Stimulated activated CD4-positive, alpha-beta T cell treated with anti-CD3 and anti-CD28 coated beads, TNF-alpha, amount 100 ng/mL, for 4 hours (primary cell): ENCODE measurements at regions not wholly inside any gene's neighbourhood (a gene's known extent, or its start where the extent isn't known, plus 50 kb on each side); places are given as distances from the start of the nearest gene placed in this dataset.
"Not testable (repeated sequence)": the region's sequence is repeated elsewhere in the genome, so short reads cannot be mapped to it uniquely, and the experiment has no call there.

Source experiments
- DNase-seq, 3 experiments: peaks; one replicate each; pipeline ENCODE4 v3.0.0-alpha.2; 2020; ENCODE audit warnings: low read depth in 3 of 3

DNA sequence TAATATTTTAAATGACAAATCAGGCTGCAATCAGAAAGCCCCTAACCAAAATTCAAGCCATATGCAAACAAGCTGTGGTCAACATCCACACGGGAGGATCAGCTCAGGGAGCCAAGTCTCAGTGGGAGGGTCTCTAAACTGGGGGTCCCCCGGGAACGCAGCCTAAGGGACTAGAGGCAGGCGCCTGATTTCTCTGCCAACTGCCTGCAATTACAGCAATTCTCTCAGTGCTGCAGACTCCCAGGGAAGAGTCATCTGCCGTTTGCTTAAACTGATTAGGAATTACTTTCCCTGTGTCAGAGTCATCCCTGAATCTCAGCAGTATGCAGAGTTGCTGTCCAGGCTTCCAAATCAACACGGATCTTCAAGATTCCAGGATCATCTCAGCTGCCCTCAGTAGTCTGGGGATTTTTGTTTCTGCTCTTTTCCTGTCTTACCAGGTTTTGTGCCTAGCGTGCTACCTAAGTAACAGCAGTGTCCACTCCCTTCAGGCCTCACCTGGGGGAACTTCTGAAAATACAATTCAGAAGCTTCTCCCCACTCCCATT lies 247.8 kb downstream of the RRAGC start:
- DNase-seq, result no peak

DNA sequence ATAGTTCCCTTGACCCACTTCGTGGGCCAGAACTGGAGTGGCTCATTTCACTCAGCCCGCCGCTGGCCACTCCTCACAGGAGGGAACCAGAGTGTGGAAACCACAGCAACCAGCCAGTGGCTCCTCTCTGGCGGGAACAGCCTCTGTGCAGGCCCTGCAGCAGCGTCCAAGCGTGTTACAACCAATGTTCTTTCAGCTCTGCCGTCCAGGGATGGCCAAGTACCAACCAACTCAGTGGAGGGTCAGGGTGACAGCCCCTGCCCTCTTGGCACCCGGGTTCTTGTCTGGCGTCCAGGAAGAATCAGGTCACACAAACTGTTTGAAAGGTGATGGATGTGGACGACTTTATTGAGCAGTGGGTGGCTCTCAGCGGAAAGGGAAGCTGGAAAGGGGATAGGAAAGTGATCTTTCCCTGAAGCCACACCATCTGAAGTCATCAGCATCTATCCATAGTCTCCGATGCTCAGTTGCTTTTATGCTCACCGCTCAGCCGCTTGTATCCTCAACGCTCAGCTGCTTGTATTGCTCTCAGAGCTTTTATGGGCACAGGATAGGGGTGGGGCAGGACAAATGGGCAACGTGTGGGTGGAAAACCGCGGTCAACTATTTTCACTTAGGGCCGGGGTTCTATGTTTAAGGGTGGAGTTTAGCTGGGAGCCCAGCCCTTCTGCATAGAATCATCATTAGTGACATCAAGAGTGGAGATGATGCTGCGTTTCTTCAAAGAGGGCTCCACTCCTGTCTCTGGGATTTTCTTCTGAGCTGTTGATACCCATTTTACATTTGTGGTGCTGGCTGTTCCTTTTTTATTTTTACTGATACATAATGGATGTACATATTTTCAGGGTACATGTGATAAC lies 250.2 kb downstream of the RRAGC start:
- DNase-seq, result no peak

DNA sequence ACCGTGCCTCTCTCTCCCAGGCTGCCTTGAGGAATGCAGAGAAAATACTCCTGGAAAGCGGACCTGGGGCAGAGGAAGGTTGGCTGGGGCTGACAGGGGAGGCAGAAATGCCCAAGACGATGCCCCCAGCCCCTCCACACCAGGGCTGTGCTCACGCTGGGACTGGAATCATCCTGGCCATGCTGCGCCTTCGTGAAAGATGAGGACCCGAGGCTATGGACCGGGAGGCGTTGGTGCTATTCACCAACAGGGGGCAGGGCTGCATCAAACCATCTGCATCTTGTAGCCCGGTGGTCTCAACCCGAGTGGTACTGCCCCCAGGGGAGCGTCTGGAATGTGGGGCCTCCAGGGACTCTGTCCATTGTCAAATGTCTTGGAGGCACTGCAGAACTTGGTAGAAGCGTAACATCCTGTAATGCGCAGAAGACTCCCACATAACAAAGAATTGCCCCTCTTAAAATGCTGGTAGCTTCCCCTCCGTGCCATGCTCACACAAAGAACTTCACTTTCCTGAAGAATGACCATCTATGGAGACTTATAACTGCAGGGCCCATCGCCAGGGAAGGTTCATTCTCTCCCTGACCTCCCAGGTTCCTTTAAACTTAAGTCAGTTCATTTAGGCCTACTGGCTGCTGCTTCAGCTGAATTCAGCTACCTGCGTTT lies 251.2 kb downstream of the RRAGC start:
- DNase-seq, result no peak

DNA sequence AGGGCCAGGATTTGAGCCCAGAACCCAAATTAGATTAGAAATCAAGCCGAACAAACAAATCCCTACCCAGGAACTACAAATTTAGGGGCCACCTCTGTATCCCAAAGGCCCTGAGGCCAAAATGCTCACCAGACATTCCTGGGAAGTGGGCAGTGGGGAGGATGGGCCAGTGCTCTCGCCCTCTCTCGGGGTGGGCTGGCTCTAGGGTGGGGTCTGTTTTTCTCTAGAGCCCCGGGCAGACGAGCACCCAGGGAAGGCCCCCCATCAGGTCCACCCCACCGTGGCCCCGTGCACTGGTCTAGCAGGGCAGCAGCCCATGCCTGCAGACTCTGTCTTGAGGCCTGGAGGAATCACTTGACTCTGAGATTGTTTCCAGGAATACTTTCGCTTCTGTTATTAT lies 252.0 kb downstream of the RRAGC start:
- DNase-seq, result no peak

DNA sequence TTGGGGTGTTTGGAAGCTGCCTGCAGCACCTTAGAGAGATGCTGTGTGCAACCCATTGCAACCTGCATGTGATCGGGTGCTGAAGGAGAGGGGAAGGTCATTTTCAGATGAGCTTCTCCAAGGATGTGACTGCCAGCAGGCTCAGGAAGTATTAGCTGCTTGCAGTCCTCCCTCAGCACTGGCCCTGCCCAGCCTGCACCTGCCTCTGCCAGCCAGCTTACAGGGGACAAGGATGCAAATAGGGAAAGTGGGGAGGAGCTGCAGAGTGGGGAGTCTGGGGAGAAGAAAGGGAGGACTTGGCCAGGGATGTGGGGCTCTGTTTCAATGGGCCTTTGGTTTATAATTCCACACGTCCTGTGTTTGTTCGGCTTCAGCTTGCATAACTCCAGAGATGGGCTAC lies 254.5 kb downstream of the RRAGC start:
- no peak for DNase-seq

DNA sequence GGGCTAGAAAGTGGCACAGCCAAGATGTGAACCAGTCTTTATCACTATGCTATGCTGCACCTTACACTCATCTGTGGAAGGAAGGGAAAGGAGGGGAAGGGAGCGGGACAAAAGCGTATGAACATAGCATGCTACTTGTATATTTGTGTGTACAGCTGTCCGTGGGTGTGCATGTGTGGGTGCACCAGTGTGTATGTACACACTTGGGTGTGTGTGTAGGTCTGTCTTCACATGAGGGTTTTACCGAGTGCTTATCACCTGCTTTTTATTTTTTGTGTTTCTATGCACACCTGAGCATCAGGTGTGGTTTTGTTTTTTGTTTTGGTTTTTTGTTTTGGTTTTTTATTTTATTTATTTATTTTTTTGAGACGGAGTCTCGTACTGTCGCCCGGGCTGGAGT lies 255.7 kb downstream of the RRAGC start:
- DNase-seq, result no peak

DNA sequence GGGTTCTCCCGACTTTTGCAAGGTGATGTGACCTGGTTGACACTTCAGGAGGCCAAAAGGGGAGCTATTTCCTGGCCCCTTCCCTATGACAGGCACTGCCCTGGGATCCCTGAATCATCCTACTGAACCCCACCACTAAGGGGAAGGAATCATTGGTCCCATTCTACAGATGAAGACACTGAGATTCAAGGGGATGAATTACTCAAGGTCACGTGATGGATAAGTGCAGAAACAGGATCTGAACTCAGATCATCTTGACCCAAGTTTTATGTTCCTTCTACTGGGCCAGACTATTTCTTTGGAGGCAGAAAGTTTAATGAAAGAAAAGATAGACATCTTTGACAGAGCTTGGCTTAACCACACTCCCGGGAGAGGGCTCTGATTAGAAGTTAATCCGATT lies 258.7 kb downstream of the RRAGC start:
- no peak for DNase-seq

DNA sequence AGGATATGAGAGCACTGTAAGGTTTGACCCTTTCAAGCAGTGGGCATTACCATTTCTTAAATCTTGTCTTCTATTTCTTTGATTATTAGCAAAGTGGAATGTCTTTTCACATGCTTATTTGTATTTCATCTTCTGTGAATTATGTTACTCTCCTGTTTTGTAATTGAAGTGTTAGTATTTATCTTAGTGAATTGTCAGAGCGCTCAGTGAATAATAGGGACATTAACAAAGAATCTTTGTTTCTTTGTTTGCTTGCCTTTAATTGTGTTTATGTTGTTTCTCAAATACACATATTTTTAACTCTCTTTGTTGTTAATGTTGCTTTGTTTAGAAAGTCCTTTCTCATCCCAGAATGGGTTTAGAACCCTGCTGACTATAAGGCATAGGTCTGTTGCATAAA lies 259.3 kb downstream of the RRAGC start:
- no peak for DNase-seq

DNA sequence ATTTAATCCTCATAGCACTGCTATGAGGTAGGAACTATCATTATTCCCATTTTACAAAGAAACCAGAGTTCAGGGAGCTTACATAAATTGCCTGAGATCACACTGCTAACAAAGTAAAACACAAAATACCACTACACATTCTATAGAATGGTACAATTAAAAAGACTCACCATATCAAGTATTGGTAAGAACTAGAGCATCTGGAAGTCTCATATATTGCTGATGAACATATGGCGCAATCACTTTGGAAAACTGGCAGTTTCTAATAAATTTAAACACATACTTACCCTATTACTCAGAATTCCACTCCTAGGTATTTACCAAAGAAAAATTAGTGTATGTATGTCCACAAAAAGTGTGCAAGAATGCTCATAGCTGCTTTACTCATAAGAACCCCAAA lies 261.5 kb downstream of the RRAGC start:
- DNase-seq, result no peak

DNA sequence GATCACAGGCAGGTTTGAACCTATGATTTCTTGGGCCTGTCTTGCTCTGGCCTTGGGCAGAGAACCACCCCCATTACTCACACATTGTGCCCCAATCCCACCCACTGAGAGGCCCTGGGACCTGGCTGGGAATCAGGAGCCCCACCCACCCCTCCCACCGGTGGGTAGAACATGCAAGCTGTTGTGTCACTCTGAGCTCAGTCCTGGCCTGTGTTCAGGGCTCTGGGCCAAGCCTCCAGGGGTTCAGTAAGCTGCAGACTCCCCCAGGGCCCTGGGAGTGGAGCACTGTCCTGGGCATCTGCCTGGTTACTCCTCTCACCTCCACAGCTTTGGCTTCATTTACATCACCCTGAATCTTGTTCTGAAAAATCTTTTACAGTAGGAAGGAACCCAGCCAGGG lies 270.5 kb downstream of the RRAGC start:
- no peak for DNase-seq

DNA sequence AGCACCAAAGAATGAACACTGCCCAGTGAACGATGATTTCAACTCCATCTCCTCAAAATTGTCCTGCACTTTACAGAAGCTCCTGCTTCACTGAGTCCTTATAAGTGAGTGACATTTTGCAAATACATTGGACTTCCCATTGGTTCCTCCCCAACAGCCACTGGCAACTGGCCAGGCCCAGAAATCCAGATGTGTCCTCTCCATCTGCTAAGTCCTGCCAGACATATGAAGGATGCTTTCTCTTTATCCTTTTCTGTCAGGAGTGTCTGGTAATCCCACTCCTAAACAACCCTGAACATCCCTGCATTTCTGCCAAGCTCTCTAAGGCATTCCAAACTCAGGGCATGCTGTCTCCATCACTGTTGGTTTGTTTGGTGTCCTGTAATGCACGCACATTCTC lies 271.8 kb downstream of the RRAGC start:
- no peak for DNase-seq

DNA sequence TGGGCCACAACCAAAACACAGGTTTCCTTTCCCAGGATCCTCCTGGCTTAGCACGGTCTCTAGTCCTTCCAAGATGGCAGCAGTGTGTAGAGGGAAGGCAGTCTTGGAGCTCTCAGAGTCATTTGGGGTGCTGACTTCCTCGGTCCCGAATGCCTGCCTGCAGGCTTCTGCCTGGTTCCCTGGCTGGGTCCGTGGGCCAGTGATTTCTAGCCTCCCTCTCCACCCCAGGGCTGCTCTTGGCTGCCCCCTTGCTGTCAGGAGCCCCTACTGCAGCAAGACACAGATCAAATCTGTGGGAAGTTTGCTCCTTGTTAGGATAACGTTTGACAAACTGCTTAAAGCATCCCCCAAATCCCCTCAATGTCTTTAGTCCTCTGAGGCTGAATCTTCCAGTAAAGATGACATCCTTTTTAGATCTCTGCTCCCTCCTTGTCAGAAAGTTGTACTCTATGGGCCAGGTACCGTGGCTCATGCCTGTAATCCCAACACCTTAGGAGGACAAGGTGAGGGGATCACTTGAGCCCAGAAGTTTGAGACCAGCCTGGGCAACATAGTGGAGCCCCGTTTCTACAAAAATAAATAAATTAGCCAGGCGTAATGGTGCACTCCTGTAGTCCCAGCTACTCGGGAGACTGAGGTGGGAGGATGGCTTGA lies 272.5 kb downstream of the RRAGC start:
- peak; percentile 13 to 25 (median 17) for DNase-seq

DNA sequence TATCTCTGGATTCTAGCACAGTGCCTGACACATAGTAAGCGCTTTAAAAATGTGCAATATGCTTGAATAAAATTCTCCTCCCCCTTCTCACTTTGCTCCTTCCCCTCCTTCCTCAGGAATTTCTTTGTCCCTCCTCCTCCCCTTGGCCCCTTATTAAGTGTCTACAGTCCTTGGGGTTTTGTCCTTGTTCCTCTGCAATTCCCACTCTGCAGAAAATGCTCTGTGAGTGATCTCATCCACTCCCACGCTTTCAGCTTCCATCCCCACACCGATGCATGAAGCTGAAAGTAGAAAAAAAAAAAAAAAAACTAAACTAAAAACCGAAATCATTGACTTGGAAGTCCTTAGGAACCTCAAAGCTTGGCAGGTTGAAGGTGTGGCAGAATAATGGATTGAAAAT lies 273.6 kb downstream of the RRAGC start:
- no peak for DNase-seq

DNA sequence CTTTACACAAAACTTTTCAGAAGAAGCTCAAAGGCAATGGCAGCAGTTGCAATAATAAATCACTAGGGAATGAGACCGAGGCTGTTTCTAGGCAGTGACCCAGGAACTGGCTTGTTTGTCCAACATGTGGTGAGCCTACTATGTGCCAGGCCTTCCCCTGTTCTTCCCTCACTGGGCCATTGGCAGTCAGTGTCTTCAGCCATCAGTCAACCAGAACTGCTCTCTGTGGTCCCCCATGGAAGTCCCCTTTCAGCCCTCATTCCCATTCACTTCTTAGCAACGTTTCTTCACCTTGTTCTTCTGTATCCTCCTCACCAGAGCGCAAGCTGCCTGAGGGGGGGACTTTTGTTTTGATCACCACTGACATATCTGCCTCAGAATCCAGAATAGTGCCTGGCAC lies 274.1 kb downstream of the RRAGC start:
- no peak for DNase-seq

DNA sequence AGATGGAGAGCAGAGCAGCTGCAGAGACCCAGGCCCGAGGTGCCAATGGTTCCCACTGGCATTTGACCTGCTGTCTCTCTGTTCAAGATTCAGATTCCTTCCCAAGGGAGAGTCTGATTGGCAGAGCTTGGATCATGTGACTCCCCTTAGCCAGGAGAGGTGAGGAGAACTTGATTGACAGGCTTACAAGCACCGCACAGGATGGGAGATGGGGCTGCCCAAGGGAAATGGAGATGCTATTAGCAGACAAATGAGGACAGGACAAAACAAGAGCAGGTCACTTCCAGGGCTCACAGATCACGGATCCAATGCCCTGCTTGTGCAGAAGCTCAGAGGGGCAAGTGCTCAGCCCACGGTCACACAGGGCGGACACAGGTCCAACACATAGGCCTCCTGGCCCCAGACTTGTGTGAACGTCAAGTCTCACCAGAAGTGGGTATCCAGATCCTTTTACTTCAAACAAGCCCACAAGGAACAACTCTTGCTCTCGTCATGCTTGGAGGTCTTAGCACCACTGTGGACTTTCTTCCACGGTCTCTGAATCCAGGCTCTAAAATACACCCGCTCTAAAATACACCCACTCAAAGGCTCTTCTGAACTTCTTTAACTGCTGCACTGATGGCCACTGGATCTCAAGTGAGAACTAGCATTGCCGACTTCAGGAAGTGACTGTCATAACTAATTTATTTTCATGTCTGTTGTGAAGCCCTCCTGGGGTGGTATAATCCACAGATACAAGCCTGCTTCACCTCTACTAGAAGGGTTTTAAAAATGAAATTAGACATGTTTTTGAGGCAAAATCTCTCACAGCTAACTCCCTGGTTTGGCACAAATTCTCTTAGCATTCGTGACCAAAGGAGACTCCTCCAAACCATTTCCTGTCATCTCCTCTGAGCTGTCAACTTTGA lies 274.9 kb downstream of the RRAGC start:
- no peak for DNase-seq

DNA sequence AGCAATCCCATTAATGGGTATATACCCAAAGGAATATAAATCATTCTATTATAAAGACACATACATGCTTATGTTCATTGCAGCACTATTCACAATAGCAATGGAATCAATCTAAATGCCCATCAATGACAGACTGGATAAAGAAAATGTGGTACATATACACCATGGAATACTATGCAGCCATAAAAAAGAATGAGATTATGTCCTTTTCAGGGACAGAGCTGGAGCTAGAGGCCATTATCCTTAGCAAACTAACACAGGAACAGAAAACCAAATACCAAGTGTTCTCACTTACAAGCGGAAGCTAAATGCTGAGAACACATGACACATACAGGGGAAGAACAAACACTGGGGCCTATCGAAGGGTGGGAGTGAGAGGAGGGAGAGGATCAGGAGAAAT lies 276.3 kb downstream of the RRAGC start:
- not testable (repeated sequence) for DNase-seq

DNA sequence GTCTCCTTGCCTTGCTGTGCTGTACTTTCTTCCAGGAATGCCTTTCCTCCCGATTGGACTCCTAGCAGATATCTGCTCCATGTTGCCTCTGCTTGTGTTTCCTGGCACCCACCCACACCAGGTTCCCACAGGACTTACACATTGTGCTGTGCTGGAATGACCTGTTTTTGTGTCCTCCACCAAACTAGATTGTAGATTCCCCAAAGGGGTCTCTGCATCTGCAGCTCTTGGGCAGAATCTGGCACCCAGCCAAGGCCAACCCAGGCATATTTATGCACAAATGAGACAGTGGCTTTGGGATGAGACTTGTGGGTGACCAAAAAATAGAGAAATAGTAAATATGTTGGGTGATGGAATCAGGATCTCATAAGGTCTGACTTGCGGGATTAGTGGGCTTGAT lies 278.2 kb downstream of the RRAGC start:
- no peak for DNase-seq

DNA sequence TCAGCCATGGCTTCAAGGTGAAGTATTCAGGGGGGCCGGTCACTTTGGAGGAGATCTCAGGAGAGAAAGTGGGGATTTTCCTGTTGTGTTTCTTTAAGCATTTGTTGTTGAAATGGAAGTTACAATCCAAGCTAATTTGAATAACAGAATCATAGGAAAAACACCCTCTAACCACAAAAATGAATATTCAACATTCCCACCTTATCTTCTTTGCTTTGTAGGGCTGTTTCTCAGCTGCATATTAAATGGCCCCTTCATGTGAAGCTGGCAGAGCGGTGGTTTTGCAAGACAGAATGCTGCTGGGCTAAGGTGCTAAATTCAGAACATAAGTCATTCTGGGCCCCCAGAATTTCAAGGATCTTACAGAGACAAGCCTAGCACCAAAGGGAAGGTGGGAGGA lies 279.0 kb downstream of the RRAGC start:
- DNase-seq, result no peak

DNA sequence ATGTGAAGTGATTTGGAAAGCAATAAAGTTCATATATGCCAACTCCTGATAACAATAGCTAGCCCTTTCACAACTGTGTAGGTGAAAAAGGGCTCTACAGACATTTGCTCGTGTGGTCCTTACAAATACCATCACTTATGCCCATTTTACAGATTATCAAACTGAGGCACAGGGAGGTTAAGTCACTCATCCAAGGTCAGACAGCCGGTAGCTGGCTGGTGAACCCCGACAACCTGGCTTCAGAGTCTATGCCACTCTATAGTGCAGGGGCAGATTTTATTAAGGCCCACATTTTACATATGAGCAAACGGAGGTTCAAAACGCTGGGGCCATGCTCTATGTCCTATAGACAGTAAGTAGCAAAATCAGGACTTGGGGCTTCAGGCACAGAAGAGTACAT lies 280.5 kb downstream of the RRAGC start:
- DNase-seq, result no peak

DNA sequence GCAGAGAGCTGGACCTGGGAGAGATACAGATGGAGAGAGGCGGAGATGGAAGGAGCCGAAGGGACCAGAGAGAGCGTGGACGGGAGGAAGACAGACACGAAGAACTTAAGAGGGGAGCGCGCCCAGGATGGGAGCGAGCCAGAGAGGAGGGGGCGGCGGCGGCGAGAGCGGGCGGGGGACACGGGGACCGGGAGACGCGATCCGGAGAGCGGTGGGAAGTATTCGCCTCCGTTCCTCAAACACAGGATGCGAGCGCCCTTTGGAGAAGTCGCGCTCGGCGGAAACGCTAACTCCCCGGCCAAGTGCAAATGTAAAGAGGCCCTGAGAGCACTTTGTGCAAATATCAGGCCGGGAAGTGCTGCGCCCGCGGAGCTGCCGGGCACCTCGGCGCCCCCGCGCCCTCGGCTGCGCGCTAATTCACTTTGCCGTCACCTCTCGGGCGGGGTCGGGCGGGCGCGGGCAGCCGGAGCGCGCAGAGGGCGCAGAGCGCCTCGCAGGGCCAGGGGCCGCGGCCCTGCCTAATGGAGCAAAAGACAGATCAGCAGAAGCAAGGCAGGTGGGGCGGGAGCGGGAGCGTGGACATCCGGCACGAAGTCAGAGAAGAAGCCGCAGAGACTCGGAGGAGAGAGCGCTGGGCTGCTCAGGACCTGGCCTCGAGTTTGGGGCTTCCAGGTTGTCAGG lies 281.2 kb downstream of the RRAGC start:
- no peak for DNase-seq

DNA sequence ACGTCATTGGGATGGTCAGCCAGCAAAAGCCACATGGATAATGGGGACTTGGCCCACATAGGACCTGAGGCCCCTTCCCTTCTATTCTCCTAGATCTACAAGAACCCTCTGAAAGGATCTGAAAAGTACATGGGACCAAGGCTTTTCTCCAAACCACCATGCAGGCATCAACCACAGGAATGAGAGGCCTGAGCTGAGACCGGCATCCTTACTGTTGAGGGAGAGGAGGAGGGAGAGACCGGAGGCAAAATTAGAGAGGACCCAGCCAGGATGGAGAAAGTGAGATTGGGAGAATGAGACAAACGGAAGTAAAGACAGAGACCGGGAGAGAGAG lies 281.7 kb downstream of the RRAGC start:
- DNase-seq, result no peak
